Neural cell (in vitro differentiated cells): ENCODE measurements at regions not wholly inside any gene's neighbourhood (a gene's known extent, or its start where the extent isn't known, plus 50 kb on each side); places are given as distances from the start of the nearest gene placed in this dataset.

Experiments
- H2AFZ ChIP-seq: fragments of 200-600, 300-800 bp; sonication (generic), shearing (Covaris generic); 2 replicates; pipeline ENCODE4 v1.6.0; 2014; ENCODE audit warnings: low read depth, mild to moderate bottlenecking, antibody characterized with exemption, low read length, moderate library complexity
- H3F3A ChIP-seq: fragments of 200-600 bp; shearing (Covaris generic); 2 replicates; pipeline ENCODE4 v1.6.1; 2016; ENCODE audit warnings: mild to moderate bottlenecking, moderate library complexity, mixed read lengths, antibody characterized with exemption, low read length; ENCODE audit not compliant: insufficient read depth, poor library complexity, severe bottlenecking
- H3K27ac ChIP-seq: fragments of 200-600, 300-800 bp; sonication (generic), shearing (Covaris generic); 2 replicates; pipeline ENCODE4 v1.5.1; 2014; ENCODE audit warnings: mild to moderate bottlenecking, low read length, moderate library complexity
- H3K27me3 ChIP-seq: fragments of 300-800, 200-600 bp; sonication (generic), shearing (Covaris generic); 2 replicates; pipeline ENCODE4 v1.6.0; 2014; ENCODE audit warnings: mild to moderate bottlenecking, low read depth, low read length, moderate library complexity; ENCODE audit not compliant: insufficient read depth
- H3K36me3 ChIP-seq: fragments of 300-800, 200-600 bp; sonication (generic), shearing (Covaris generic); 2 replicates; pipeline ENCODE4 v1.5.1; 2014; ENCODE audit warnings: mild to moderate bottlenecking, antibody characterized with exemption, low read length, moderate library complexity; ENCODE audit not compliant: insufficient read depth
- H3K4me2 ChIP-seq: fragments of 300-800, 200-600 bp; sonication (generic), shearing (Covaris generic); 2 replicates; pipeline ENCODE4 v1.6.0; 2014; ENCODE audit warnings: mild to moderate bottlenecking, low read length
- H3K4me3 ChIP-seq: fragments of 300-800, 200-600 bp; sonication (generic), shearing (Covaris generic); 2 replicates; pipeline ENCODE4 v1.5.1; 2014; ENCODE audit warnings: mild to moderate bottlenecking, low read length, moderate library complexity
- H3K79me2 ChIP-seq: fragments of 200-600 bp; shearing (Covaris generic); replicated peaks from 2 replicates; pipeline ENCODE4 v1.6.0; 2014; ENCODE audit warnings: mild to moderate bottlenecking, low read length, moderate library complexity; ENCODE audit not compliant: insufficient read depth
- H3K9ac ChIP-seq: fragments of 300-800, 200-600 bp; sonication (generic), shearing (Covaris generic); 2 replicates; pipeline ENCODE4 v1.6.1; 2016; ENCODE audit warnings: mild to moderate bottlenecking, low read length, mixed read lengths
- H3K9me2 ChIP-seq: fragments of 200-600 bp; shearing (Covaris generic); 2 replicates; pipeline ENCODE4 v1.6.1; 2016; ENCODE audit warnings: mild to moderate bottlenecking, low read length, mixed read lengths; ENCODE audit not compliant: insufficient read depth
- H3K9me3 ChIP-seq: fragments of 200-600, 300-800 bp; sonication (generic), shearing (Covaris generic); 2 replicates; pipeline ENCODE4 v1.6.1; 2016; ENCODE audit warnings: mild to moderate bottlenecking, mixed run types, low read length, moderate library complexity, mixed read lengths
- H4K20me1 ChIP-seq: fragments of 200-600 bp; shearing (Covaris generic); 2 replicates; pipeline ENCODE4 v1.6.1; 2016; ENCODE audit warnings: mild to moderate bottlenecking, mixed run types; ENCODE audit not compliant: insufficient read depth
- CTCF ChIP-seq: fragments of 450-650 bp; IDR thresholded peaks from 2 replicates; pipeline ENCODE4 v1.5.1; 2014; ENCODE audit warnings: antibody characterized with exemption, mild to moderate bottlenecking, moderate library complexity; ENCODE audit not compliant: poor library complexity, severe bottlenecking
- EP300 ChIP-seq: fragments of 450-650 bp; conservative IDR thresholded peaks from 2 replicates; pipeline ENCODE4 v1.6.1; 2014; ENCODE audit warnings: antibody characterized with exemption, mild to moderate bottlenecking, moderate library complexity; ENCODE audit not compliant: poor library complexity, severe bottlenecking
- EZH2 ChIP-seq: fragments of 200-600, 300-800 bp; shearing (Covaris generic), sonication (generic); IDR thresholded peaks from 2 replicates; pipeline ENCODE4 v1.6.1; 2014; ENCODE audit warnings: antibody characterized with exemption, low read length, borderline replicate concordance, mild to moderate bottlenecking; ENCODE audit not compliant: insufficient read depth, poor library complexity, severe bottlenecking
- MXI1 ChIP-seq: fragments of 450-650 bp; conservative IDR thresholded peaks from 2 replicates; pipeline ENCODE4 v1.6.1; 2014; ENCODE audit warnings: antibody characterized with exemption, mild to moderate bottlenecking; ENCODE audit not compliant: poor library complexity, severe bottlenecking
- POLR2AphosphoS5 ChIP-seq: IDR thresholded peaks from 2 replicates; pipeline ENCODE4 v1.6.1; 2012
- RAD21 ChIP-seq: fragments of 450-650 bp; conservative IDR thresholded peaks from 2 replicates; pipeline ENCODE4 v1.6.1; 2014; ENCODE audit warnings: antibody characterized with exemption, mild to moderate bottlenecking, moderate library complexity
- SMC3 ChIP-seq: fragments of 450-650 bp; conservative IDR thresholded peaks from 2 replicates; pipeline ENCODE4 v1.6.1; 2014; ENCODE audit warnings: antibody characterized with exemption, mild to moderate bottlenecking, moderate library complexity; ENCODE audit not compliant: poor library complexity
- TAF1 ChIP-seq: IDR thresholded peaks from 2 replicates; pipeline ENCODE4 v1.6.1; 2012; ENCODE audit warnings: low read depth
- TF ChIP-seq, protein P1 (sequence below): IDR thresholded peaks from 2 replicates; pipeline ENCODE4 v1.6.1; 2012; ENCODE audit warnings: borderline replicate concordance

DNA sequence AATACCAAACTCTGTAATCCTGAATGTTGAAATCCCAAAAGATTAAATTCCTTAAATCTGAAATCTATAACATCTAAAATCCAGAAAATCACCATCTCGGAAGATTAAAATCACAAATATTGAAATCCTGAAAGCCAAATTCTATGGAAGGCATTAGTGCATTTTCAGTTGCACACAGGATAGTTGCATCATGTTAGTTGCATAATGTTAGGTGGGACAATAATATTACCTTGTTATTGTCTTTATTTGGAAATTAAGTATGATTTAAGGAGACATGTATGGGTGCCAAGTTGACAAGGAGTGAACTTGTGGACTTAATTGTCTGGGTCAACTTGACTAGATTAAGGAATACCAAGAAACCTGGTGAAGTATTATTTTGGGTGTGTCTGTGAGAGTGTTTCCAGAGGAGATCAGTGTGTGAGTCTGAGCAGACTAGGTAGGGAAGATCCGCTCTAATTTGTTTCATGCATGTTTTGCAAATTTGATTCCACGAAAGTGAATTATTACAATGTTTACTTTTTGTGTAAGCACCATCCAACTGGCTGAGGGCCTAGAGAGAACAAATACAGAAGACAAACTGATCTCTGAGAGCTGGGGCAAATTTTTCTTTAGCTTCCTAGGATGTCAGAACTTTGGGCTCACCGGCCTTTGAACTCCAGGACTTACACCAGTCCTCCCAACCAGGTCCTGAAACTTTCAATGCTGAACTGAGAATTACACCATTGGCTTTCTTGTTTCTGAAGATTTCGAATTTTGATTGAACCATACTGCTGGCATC is 545.1 kb upstream of the IRAK1BP1 start:
- Histone ChIP-seq H3F3A (no peaks in the 10 kb centered on the region), H3K79me2 (no peaks in the 10 kb centered on the region), H3K27me3 (no peaks in the 10 kb centered on the region), H3K9ac (no peak overlapping the region), H3K36me3 (no peaks in the 10 kb centered on the region), H3K27ac (no peak overlapping the region), H3K4me3 (no peak overlapping the region), H2AFZ (no peak overlapping the region), H3K9me2 (no peaks in the 10 kb centered on the region), H3K9me3 (no peaks in the 10 kb centered on the region), H4K20me1 (no peaks in the 10 kb centered on the region), H3K4me2 (no peak overlapping the region)
- no peak for TF ChIP-seq CTCF
- no peak for TF ChIP-seq SMC3
- TF ChIP-seq POLR2AphosphoS5 = no peak
- TF ChIP-seq MXI1 = no peak

GRCh38 chr6:78324213-78324612 is 543.1 kb upstream of the IRAK1BP1 start:
- Histone ChIP-seq H3F3A (no peaks in the 10 kb centered on the region), H3K36me3 (no peaks in the 10 kb centered on the region), H4K20me1 (no peaks in the 10 kb centered on the region), H3K27me3 (no peaks in the 10 kb centered on the region), H2AFZ (no peak overlapping the region), H3K9me2 (no peaks in the 10 kb centered on the region), H3K9ac (no peak overlapping the region), H3K4me2 (no peak overlapping the region), H3K79me2 (no peaks in the 10 kb centered on the region), H3K27ac (no peak overlapping the region), H3K9me3 (no peaks in the 10 kb centered on the region), H3K4me3 (no peak overlapping the region)
- TF ChIP-seq EZH2 = no peak
- no peak for TF ChIP-seq MXI1
- TF ChIP-seq SMC3 = no peak
- no peak for TF ChIP-seq EP300
- no peak for TF ChIP-seq TAF1
- no peak for TF ChIP-seq CTCF
- no peak for TF ChIP-seq POLR2AphosphoS5
- TF ChIP-seq, protein P1, sequence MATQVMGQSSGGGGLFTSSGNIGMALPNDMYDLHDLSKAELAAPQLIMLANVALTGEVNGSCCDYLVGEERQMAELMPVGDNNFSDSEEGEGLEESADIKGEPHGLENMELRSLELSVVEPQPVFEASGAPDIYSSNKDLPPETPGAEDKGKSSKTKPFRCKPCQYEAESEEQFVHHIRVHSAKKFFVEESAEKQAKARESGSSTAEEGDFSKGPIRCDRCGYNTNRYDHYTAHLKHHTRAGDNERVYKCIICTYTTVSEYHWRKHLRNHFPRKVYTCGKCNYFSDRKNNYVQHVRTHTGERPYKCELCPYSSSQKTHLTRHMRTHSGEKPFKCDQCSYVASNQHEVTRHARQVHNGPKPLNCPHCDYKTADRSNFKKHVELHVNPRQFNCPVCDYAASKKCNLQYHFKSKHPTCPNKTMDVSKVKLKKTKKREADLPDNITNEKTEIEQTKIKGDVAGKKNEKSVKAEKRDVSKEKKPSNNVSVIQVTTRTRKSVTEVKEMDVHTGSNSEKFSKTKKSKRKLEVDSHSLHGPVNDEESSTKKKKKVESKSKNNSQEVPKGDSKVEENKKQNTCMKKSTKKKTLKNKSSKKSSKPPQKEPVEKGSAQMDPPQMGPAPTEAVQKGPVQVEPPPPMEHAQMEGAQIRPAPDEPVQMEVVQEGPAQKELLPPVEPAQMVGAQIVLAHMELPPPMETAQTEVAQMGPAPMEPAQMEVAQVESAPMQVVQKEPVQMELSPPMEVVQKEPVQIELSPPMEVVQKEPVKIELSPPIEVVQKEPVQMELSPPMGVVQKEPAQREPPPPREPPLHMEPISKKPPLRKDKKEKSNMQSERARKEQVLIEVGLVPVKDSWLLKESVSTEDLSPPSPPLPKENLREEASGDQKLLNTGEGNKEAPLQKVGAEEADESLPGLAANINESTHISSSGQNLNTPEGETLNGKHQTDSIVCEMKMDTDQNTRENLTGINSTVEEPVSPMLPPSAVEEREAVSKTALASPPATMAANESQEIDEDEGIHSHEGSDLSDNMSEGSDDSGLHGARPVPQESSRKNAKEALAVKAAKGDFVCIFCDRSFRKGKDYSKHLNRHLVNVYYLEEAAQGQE = no peak
- TF ChIP-seq RAD21 = no peak
